ENCODE measurements at regions not wholly inside any gene's neighbourhood (a gene's known extent, or its start where the extent isn't known, plus 50 kb on each side); places are given as distances from the start of the nearest gene placed in this dataset.

GRCh38 chr7:156129522-156129921 is 317.3 kb upstream of the SHH start:
- no peak for TF ChIP-seq CTCF (IDR thresholded peaks at IDR 0.05)
- Histone ChIP-seq H3K4me1 (no peaks in the 10 kb centered on the region), H3K27me3 (peaks cover 0 to 3% (median 0%) of the 10 kb centered on the region in 7 donors), H3K36me3 (no peaks in the 10 kb centered on the region), H3K9me3 (peaks cover 0 to 19% (median 0%) of the 10 kb centered on the region in 11 donors), H3K4me3 (no peak overlapping the region), H3K27ac (no peak overlapping the region)
- intact Hi-C loops (cut with DNase I), result no loop called here
- 76 to 81% methylated on average over 12 of the region's 12 CpGs for WGBS, 2 donors
- no peak for DNase-seq
- ATAC-seq, result no peak

- H3K4me1 ChIP-seq, result no peaks in the 10 kb centered on the region
- 84 to 87% methylated on average over 10 of the region's 10 CpGs for WGBS, 2 donors
- H3K9me3 ChIP-seq, result peaks cover 0 to 13% (median 0%) of the 10 kb centered on the region in 11 donors
- ATAC-seq (no peak), DNase-seq (no peak)
- TF ChIP-seq CTCF (IDR thresholded peaks at IDR 0.05), result no peak
- peaks cover 0 to 3% (median 0%) of the 10 kb centered on the region in 7 donors for H3K27me3 ChIP-seq
- H3K4me3 ChIP-seq, result no peak overlapping the region
- intact Hi-C loops (cut with DNase I), result no loop called here
- no peak overlapping the region for H3K27ac ChIP-seq
- H3K36me3 ChIP-seq, result no peaks in the 10 kb centered on the region
Observed at GRCh38 chr7:156128496-156128895, 316.2 kb upstream of the SHH start.

- no peak overlapping the region for H3K27ac ChIP-seq
- H3K4me3 ChIP-seq, result no peak overlapping the region
- H3K9me3 ChIP-seq, result peaks cover 0 to 2% (median 0%) of the 10 kb centered on the region in 11 donors
- TF ChIP-seq CTCF (IDR thresholded peaks at IDR 0.05), result no peak
- 78 to 81% methylated on average over 35 of the region's 35 CpGs for WGBS, 2 donors
- no peak for ATAC-seq
- no peaks in the 10 kb centered on the region for H3K4me1 ChIP-seq
- intact Hi-C loops (cut with DNase I), result no loop called here
- DNase-seq, result no peak
- H3K27me3 ChIP-seq, result peaks cover 0 to 3% (median 0%) of the 10 kb centered on the region in 7 donors
- no peaks in the 10 kb centered on the region for H3K36me3 ChIP-seq
Observed at GRCh38 chr7:156127166-156128134, 315.2 kb upstream of the SHH start.

- Histone ChIP-seq H3K9me3 (peaks cover 0 to 1% (median 0%) of the 10 kb centered on the region in 11 donors), H3K27me3 (peaks cover 0 to 4% (median 0%) of the 10 kb centered on the region in 7 donors), H3K36me3 (no peaks in the 10 kb centered on the region), H3K4me3 (no peak overlapping the region), H3K4me1 (no peaks in the 10 kb centered on the region), H3K27ac (no peak overlapping the region)
- intact Hi-C loops (cut with DNase I), result no loop called here
- 88 to 91% methylated on average over 23 of the region's 23 CpGs for WGBS, 2 donors
- no peak for ATAC-seq
- DNase-seq, result no peak
- TF ChIP-seq CTCF (IDR thresholded peaks at IDR 0.05), result no peak
Observed at GRCh38 chr7:156125841-156126730, 313.8 kb upstream of the SHH start.

Data from heart right ventricle (tissue), 16 donors.